NCI-H345 treated with DMSO at 0.1 percent for 48 hours (cell line): ENCODE measurements at regions not wholly inside any gene's neighbourhood (a gene's known extent, or its start where the extent isn't known, plus 50 kb on each side); places are given as distances from the start of the nearest gene placed in this dataset.
A peak's percentile ranks its signal among the peaks of the same experiment; 100 is the strongest.
"Not testable (repeated sequence)": the region's sequence is repeated elsewhere in the genome, so short reads cannot be mapped to it uniquely, and the experiment has no call there.

Experiments
- DNase-seq: peaks from one replicate; lab custom pipeline; 2025; ENCODE audit not compliant: unreplicated experiment; lab: John Stamatoyannopoulos, UW

DNA sequence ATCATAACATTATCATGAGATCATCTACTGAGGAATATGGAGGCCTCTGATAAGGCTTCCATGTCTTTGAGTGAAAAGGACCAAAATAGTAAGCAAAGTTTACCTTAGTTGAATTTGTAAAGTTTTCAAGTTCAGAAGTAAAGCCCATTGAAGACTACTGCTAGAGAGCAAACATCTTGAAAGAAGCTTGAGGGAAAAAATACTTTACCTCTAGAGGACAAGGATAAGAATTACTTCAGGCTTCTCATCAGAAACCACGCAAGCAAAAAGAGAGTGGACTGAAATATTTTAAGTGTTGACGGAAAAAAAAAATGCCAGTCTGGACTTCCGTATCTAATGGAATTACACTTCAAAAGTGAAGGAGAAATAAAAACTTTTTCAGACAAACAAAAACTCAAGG is 114.3 kb downstream of the MPP7 start:
- no peak for DNase-seq

DNA sequence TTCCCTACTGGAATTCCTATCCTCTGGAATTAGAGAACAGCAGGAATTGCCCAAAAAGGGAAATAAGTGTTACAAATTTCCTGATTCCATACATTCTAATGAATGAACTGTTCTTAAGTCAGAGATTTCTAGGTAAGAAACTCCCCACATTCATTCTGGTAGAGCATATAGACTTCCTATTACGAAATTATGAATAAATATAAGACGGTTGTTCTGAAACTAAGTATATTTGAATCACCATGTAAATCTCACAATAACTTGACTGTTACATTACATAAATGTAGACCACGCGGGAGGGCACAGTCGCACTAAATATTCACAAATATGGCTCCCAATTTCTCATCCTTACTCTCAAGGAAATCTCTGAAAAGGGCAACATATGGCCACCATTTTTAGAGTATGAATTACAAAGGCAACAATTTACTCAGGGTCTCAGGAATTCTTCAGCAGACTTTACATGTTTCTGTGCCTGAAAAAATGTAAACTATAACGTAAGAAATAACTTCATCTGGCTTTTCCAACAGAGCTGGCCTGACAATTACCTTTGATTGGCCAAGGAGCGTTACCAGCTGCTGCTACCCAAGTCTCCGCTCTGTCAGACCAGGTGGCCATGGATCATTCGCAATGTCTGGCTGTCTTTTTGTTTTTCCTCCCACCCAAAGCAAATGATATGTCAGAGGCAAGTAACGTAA is 115.8 kb downstream of the MPP7 start:
- no peak for DNase-seq

- no peak for DNase-seq
These were observed 116.4 kb downstream of the MPP7 start for GRCh38 chr10:28186461-28186860.

GRCh38 chr10:28184810-28185209 is 118.1 kb downstream of the MPP7 start:
- no peak for DNase-seq

DNA sequence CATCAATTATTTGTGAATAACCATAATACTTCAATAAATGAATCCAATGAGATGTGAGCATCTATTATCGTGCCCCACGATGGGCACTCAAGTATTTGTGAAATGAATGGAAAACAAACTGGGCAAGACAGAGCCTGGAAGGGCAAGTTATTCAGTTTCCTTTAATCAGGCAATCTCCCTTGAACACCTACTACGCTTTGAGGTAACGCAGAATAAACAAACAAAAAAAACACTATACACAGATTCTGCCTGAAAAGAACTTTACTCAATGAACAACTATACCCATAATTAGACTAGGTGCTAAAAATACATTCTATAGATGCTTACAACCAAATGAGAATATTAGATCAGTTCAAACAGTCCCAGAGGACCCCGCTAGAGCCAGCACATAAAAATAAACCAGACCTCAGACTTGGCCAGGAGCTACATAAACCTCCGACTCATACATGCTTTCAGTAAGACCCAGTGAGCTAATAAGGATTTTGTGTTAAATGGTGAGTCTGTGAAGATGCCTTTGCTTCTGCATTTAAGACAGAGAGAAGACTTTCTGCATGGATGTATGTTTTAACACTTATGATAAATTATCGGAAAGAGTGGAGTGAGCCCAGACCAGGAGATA is 121.3 kb downstream of the MPP7 start:
- DNase-seq = no peak

- peak; percentile 69 for DNase-seq
These were observed 122.2 kb downstream of the MPP7 start for GRCh38 chr10:28180654-28181053.

DNA sequence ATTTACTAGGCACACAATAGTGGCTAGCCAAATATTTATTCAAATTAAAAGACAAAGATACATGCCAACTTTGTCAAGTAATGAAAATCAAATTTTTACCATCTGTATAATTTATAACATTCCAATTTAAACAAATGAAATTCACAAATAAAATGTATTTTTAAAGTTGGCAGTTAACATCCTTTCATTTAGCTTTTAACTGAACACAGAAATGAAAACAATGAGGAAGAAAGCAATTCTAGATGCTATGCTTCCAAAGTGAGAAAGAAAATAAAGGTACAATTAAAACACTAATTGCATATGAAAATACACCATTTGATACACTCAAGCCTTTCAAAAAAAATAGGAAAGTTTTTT is 123.1 kb downstream of the MPP7 start:
- DNase-seq = no peak

DNA sequence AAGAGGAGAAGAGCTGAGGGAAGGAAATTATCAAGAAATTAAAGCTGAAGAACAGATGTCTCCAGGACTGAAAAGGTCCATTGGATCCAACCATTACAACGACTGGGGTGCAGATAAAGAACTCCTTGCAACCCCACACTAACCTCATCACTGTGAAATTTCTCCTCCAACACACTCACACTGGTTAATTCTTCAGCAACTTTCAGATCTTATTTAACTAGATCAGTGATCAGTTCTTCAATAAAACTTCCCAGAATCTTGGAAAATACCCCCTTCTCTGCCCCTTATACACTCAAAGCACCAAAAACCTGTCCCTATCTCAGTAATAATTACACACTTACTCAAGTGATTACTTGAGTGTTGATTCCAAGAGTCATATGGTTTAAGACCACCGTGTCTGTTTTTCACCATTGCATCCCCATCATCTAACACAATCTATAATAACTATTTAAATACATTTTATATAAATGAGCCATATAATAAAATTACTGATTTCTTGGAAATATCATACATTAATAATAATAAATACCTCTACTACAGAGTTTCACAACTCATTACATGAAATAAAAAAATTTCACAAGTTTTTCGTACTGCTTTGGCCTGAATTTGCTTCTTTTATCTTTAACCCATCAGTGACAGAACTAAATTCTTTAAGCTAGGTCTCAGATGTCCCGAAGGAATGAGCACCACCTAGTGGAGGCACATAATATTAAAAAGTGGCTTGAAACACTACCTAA is 123.7 kb downstream of the MPP7 start:
- peak; percentile 37 for DNase-seq

GRCh38 chr10:28177944-28178637 is 124.8 kb downstream of the MPP7 start:
- no peak for DNase-seq

DNA sequence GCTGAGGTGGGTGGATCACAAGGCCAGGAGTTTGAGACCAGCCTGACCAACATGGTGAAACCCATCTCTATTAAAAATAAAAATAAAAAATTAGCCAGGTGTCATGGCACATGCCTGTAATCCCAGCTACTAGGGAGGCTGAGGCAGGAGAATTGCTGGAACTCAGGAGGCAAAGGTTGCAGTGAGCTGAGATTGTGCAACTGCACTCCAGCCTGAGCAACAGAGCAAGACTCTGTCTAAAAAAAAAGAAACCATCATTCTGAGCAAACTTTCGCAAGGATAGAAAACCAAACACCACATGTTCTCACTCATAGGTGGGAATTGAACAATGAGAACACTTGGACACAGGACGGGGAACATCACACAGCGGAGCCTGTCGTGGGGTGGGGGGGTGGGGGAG is 126.4 kb downstream of the MPP7 start:
- DNase-seq = not testable (repeated sequence)

DNA sequence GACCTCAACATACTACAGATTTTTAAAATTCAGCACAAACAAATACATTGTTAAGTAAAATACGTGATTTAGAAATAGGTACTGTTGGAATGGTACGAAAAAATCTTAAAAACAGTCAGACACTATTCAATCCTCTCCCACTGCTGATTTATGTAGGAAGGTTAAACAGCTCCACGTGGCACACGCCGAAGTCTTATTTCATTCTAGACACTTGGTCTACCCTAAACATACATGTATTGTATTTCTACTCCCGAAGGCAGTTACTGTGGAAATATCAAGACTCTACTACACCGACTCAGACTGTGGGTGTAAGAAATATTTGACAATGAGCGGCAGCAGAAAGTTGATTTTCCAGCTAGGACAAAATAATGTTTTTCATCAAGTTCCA is 130.6 kb downstream of the MPP7 start:
- no peak for DNase-seq

GRCh38 chr10:28171468-28172222 is 131.2 kb downstream of the MPP7 start:
- DNase-seq = no peak

DNA sequence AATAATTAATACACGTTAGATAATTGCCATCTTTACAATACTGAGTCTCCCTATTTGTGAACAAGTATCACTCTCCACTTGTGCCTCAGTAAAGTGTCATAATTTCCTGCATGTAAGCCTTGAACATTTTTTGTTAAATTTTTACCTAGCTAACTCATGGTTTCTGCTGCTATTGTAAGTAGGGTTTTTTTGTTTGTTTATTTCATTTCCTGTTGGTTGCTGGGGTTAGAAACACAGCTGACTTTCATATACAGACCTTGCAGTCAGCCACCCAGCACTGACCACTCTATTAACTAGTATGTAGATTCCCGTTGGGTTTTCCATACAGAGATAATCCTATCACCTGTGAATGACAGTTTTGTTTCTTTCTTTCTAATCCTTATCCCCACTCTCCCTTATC is 133.3 kb downstream of the MPP7 start:
- DNase-seq = no peak

- DNase-seq = no peak
These were observed 141.9 kb downstream of the MPP7 start for GRCh38 chr10:28160866-28161405.

- DNase-seq = no peak
These were observed 145.5 kb downstream of the MPP7 start for GRCh38 chr10:28157379-28157778.

GRCh38 chr10:28155726-28156125 is 147.1 kb downstream of the MPP7 start:
- no peak for DNase-seq

- DNase-seq = no peak
These were observed 151.2 kb downstream of the MPP7 start for GRCh38 chr10:28151636-28152035.

GRCh38 chr10:28149746-28150145 is 150.9 kb upstream of the ODAD2 start:
- DNase-seq = no peak

DNA sequence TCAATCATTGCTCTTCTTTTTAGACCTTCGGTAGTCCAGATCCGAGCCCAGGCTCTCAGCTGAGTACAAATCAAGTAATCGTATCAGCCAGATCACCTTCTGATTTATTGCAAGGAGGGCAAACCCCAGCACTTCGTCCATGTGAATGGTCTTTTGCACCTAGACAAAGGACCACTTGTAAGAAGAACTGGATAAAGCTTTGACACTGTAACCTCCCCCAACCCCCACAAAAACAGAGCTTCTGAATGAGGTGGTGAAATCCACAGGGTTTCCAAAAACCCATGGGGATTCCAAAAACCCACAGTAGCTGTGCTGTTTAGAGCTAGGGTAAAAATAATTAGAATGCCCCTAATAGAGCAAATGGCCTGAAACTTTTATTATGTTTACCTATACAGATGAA is 148.8 kb upstream of the ODAD2 start:
- DNase-seq = no peak

GRCh38 chr10:28139138-28139537 is 140.3 kb upstream of the ODAD2 start:
- DNase-seq = no peak
